Stomach (tissue), 4 donors: ENCODE measurements at regions not wholly inside any gene's neighbourhood (a gene's known extent, or its start where the extent isn't known, plus 50 kb on each side); places are given as distances from the start of the nearest gene placed in this dataset.

Experiments
- CTCF ChIP-seq, 7 experiments: fragments of 450-650 bp in 4 of 7; fragments of 200-600 bp in 3 of 7; sonication (generic) in 3 of 7; IDR thresholded peaks; one replicate each; pipeline ENCODE4 v1.5.1; 2016 to 2019; ENCODE audit warnings: antibody characterized with exemption in 7 of 7, control low read depth in 2 of 7, mild to moderate bottlenecking in 1 of 7
- EP300 ChIP-seq: sonication (generic); formaldehyde crosslinking; IDR thresholded peaks from one replicate; pipeline ENCODE4 v1.6.1; 2017; ENCODE audit warnings: antibody characterized with exemption
- POLR2A ChIP-seq, 4 donors: fragments of 450-650 bp; IDR thresholded peaks; one replicate each; pipeline ENCODE4 v1.6.1; 2016; ENCODE audit warnings: antibody characterized with exemption in 4 of 4, control low read depth in 2 of 4, mild to moderate bottlenecking in 1 of 4, moderate library complexity in 1 of 4
- POLR2AphosphoS5 ChIP-seq, 3 donors: sonication (generic); formaldehyde crosslinking; IDR thresholded peaks; one replicate each; pipeline ENCODE4 v1.6.1; 2016; ENCODE audit warnings: antibody characterized with exemption in 3 of 3

GRCh38 chr4:41331224-41331623 is 74.5 kb downstream of the UCHL1 start:
- TF ChIP-seq CTCF (IDR thresholded peaks at IDR 0.05), result no peak
- no peak for TF ChIP-seq EP300
- no peak for TF ChIP-seq POLR2AphosphoS5 (IDR thresholded peaks at IDR 0.05)
- no peak for TF ChIP-seq POLR2A (IDR thresholded peaks at IDR 0.05)
